ENCODE measurements at regions not wholly inside any gene's neighbourhood (a gene's known extent, or its start where the extent isn't known, plus 50 kb on each side); places are given as distances from the start of the nearest gene placed in this dataset.

- no peak for FAIRE-seq
- no peak overlapping the region for H3K4me3 ChIP-seq (ENCODE audit: low read depth, low read length)
- DNase-seq (ENCODE audit: low read depth), result no peak
- TF ChIP-seq, protein P1, sequence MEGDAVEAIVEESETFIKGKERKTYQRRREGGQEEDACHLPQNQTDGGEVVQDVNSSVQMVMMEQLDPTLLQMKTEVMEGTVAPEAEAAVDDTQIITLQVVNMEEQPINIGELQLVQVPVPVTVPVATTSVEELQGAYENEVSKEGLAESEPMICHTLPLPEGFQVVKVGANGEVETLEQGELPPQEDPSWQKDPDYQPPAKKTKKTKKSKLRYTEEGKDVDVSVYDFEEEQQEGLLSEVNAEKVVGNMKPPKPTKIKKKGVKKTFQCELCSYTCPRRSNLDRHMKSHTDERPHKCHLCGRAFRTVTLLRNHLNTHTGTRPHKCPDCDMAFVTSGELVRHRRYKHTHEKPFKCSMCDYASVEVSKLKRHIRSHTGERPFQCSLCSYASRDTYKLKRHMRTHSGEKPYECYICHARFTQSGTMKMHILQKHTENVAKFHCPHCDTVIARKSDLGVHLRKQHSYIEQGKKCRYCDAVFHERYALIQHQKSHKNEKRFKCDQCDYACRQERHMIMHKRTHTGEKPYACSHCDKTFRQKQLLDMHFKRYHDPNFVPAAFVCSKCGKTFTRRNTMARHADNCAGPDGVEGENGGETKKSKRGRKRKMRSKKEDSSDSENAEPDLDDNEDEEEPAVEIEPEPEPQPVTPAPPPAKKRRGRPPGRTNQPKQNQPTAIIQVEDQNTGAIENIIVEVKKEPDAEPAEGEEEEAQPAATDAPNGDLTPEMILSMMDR (IDR thresholded peaks at IDR 0.05; ENCODE audit: insufficient read depth, low read length, severe bottlenecking), result no peak
- no peaks in the 10 kb centered on the region for H3K27me3 ChIP-seq (ENCODE audit: control insufficient read depth, insufficient read depth, low read length)
- no peaks in the 10 kb centered on the region for H3K36me3 ChIP-seq (ENCODE audit: control insufficient read depth, insufficient read depth, low read length)
Measured at GRCh38 chr19:28520998-28521568, 691.9 kb downstream of the UQCRFS1 start.

GRCh38 chr19:28519952-28520861 lies 692.7 kb downstream of the UQCRFS1 start:
- FAIRE-seq (no peak), DNase-seq (ENCODE audit: low read depth) (no peak)
- Histone ChIP-seq H3K27me3 (ENCODE audit: control insufficient read depth, insufficient read depth, low read length) (no peaks in the 10 kb centered on the region), H3K4me3 (ENCODE audit: low read depth, low read length) (no peak overlapping the region), H3K36me3 (ENCODE audit: control insufficient read depth, insufficient read depth, low read length) (no peaks in the 10 kb centered on the region)
- TF ChIP-seq, protein P1 (IDR thresholded peaks at IDR 0.05; ENCODE audit: insufficient read depth, low read length, severe bottlenecking), result no peak

DNA sequence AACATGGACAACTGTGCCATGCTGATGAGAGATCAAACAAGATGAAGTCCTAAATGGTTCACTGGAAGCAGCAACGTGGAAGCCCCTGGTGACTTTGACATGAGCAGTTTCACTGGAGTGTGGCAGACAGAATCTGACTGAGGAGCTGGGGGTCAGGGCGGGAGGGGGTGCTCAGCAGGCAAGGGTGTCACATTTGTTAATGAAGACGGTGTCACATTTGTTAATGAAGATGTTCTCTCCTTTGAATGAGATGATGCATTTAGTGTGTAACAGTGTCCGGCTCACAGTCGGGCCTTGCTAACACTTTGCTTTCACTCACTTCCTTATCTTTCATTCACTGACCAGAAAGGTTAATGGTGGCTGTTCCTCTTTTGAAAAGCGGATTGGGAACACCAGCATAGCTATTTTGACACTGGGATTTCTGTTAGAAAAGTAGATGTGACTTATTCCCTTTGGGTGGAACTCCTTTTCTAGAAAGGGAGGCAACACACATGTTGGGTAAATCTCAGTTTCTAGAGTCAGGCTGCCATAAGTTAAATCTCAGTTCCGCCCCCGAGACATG lies 693.7 kb downstream of the UQCRFS1 start:
- H3K4me3 ChIP-seq (ENCODE audit: low read depth, low read length), result no peak overlapping the region
- TF ChIP-seq, protein P1 (IDR thresholded peaks at IDR 0.05; ENCODE audit: insufficient read depth, low read length, severe bottlenecking), result no peak
- H3K27me3 ChIP-seq (ENCODE audit: control insufficient read depth, insufficient read depth, low read length), result no peaks in the 10 kb centered on the region
- H3K36me3 ChIP-seq (ENCODE audit: control insufficient read depth, insufficient read depth, low read length), result no peaks in the 10 kb centered on the region
- DNase-seq (ENCODE audit: low read depth) (no peak), FAIRE-seq (no peak)

- H3K27me3 ChIP-seq (ENCODE audit: control insufficient read depth, insufficient read depth, low read length), result no peaks in the 10 kb centered on the region
- no peaks in the 10 kb centered on the region for H3K36me3 ChIP-seq (ENCODE audit: control insufficient read depth, insufficient read depth, low read length)
- FAIRE-seq (no peak), DNase-seq (ENCODE audit: low read depth) (no peak)
- TF ChIP-seq, protein P1 (IDR thresholded peaks at IDR 0.05; ENCODE audit: insufficient read depth, low read length, severe bottlenecking), result no peak
- H3K4me3 ChIP-seq (ENCODE audit: low read depth, low read length), result no peak overlapping the region
Measured at GRCh38 chr19:28516415-28516872, 696.5 kb downstream of the UQCRFS1 start.

DNA sequence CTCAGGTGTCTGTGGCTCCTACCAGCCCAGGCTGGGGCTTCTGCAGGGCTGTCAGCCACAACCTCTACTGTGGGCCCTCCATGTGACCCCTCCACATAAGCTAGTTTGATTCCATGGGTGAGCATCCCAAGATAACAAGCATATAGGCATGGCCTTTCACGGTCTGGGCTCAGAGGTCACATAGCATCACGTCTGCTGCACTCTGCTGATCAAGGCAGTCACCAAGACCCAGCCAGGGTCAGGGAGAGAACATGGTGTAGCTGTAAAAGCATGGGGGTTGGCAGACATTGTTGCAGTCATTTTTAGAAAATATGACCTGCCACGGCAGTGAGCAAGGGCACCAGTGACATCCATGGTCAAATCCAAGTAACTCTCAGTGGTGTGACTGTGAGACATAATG lies 698.8 kb downstream of the UQCRFS1 start:
- TF ChIP-seq, protein P1 (IDR thresholded peaks at IDR 0.05; ENCODE audit: insufficient read depth, low read length, severe bottlenecking), result no peak
- DNase-seq (ENCODE audit: low read depth) (no peak), FAIRE-seq (no peak)
- Histone ChIP-seq H3K36me3 (ENCODE audit: control insufficient read depth, insufficient read depth, low read length) (no peaks in the 10 kb centered on the region), H3K4me3 (ENCODE audit: low read depth, low read length) (no peak overlapping the region), H3K27me3 (ENCODE audit: control insufficient read depth, insufficient read depth, low read length) (no peaks in the 10 kb centered on the region)

Measured in bronchial epithelial cell (primary cell).